ENCODE measurements at regions not wholly inside any gene's neighbourhood (a gene's known extent, or its start where the extent isn't known, plus 50 kb on each side); places are given as distances from the start of the nearest gene placed in this dataset.

- Mint-ChIP-seq H3K27ac (no peak overlapping the region), H3K27me3 (peaks cover 1% of the 10 kb centered on the region)
These were observed 199.3 kb upstream of the MYT1L start for GRCh38 chr2:2530334-2530733.

GRCh38 chr2:2528846-2529245 is 197.8 kb upstream of the MYT1L start:
- DNase-seq (ENCODE audit: extremely low spot score, unreplicated experiment): no peak
- TF ChIP-seq CTCF (conservative IDR thresholded peaks at IDR 0.05): no peak
- H3K4me3 Mint-ChIP-seq: no peak overlapping the region
- H3K4me1 Mint-ChIP-seq (ENCODE audit: unreplicated experiment): peaks cover 10% of the 10 kb centered on the region
- H3K27ac Mint-ChIP-seq: no peak overlapping the region
- H3K36me3 Mint-ChIP-seq: no peaks in the 10 kb centered on the region
- H3K27me3 Mint-ChIP-seq: no peaks in the 10 kb centered on the region
- H3K9me3 Mint-ChIP-seq: no peaks in the 10 kb centered on the region

More at GRCh38 chr2:2530334-2530733, 199.3 kb upstream of the MYT1L start:
- Mint-ChIP-seq H3K36me3 (no peaks in the 10 kb centered on the region), H3K9me3 (no peaks in the 10 kb centered on the region), H3K4me3 (no peak overlapping the region), H3K4me1 (ENCODE audit: unreplicated experiment) (peaks cover 5% of the 10 kb centered on the region)
- no peak for TF ChIP-seq CTCF (conservative IDR thresholded peaks at IDR 0.05)
- DNase-seq (ENCODE audit: extremely low spot score, unreplicated experiment): no peak

GRCh38 chr2:2527148-2527547 is 196.1 kb upstream of the MYT1L start:
- no peak for DNase-seq (ENCODE audit: extremely low spot score, unreplicated experiment)
- no peak for TF ChIP-seq CTCF (conservative IDR thresholded peaks at IDR 0.05)
- Mint-ChIP-seq H3K9me3 (no peaks in the 10 kb centered on the region), H3K27ac (no peak overlapping the region), H3K4me1 (ENCODE audit: unreplicated experiment) (peaks cover 14% of the 10 kb centered on the region), H3K27me3 (no peaks in the 10 kb centered on the region), H3K36me3 (no peaks in the 10 kb centered on the region), H3K4me3 (no peak overlapping the region)

GRCh38 chr2:2524348-2524941 is 193.4 kb upstream of the MYT1L start:
- no peaks in the 10 kb centered on the region for H3K36me3 Mint-ChIP-seq
- H3K4me1 Mint-ChIP-seq (ENCODE audit: unreplicated experiment): peaks cover 14% of the 10 kb centered on the region
- no peak for DNase-seq (ENCODE audit: extremely low spot score, unreplicated experiment)
- no peak overlapping the region for H3K27ac Mint-ChIP-seq
- no peak overlapping the region for H3K4me3 Mint-ChIP-seq
- H3K9me3 Mint-ChIP-seq: no peaks in the 10 kb centered on the region
- H3K27me3 Mint-ChIP-seq: peaks cover 6% of the 10 kb centered on the region
- no peak for TF ChIP-seq CTCF (conservative IDR thresholded peaks at IDR 0.05)

- no peak overlapping the region for H3K27ac Mint-ChIP-seq
- no peak for DNase-seq (ENCODE audit: extremely low spot score, unreplicated experiment)
- no peak for TF ChIP-seq CTCF (conservative IDR thresholded peaks at IDR 0.05)
- H3K4me3 Mint-ChIP-seq: no peak overlapping the region
- H3K27me3 Mint-ChIP-seq: peaks cover 6% of the 10 kb centered on the region
- H3K4me1 Mint-ChIP-seq (ENCODE audit: unreplicated experiment): peaks cover 14% of the 10 kb centered on the region
- no peaks in the 10 kb centered on the region for H3K9me3 Mint-ChIP-seq
- H3K36me3 Mint-ChIP-seq: no peaks in the 10 kb centered on the region
These were observed 192.6 kb upstream of the MYT1L start for GRCh38 chr2:2523461-2524347.
